GM23338 (cell line): ENCODE measurements at regions not wholly inside any gene's neighbourhood (a gene's known extent, or its start where the extent isn't known, plus 50 kb on each side); places are given as distances from the start of the nearest gene placed in this dataset.
A peak's percentile ranks its signal among the peaks of the same experiment; 100 is the strongest.

Experiments used
- CREB1 ChIP-seq: fragments of 250-450 bp; sonication (Bioruptor Pico); IDR thresholded peaks from 2 replicates; pipeline ENCODE4 v1.5.0; 2020; ENCODE audit warnings: low read depth, mild to moderate bottlenecking, moderate library complexity
- CTCF ChIP-seq, 2 experiments: fragments of 200-600 bp in 1 of 2; sonication (generic) in 1 of 2; conservative IDR thresholded peaks; 2 replicates each; pipeline versions ENCODE4 v1.5.1 to v1.6.1; 2016 to 2017; ENCODE audit warnings: antibody characterized with exemption in 2 of 2, low read depth in 2 of 2, mild to moderate bottlenecking in 2 of 2, moderate library complexity in 1 of 2
- ETS1 ChIP-seq: IDR thresholded peaks from 2 replicates; pipeline ENCODE4 v1.6.1; 2016; ENCODE audit warnings: antibody characterized with exemption
- EZH2 ChIP-seq: fragments of 200-600 bp; sonication (generic); IDR thresholded peaks from one replicate; pipeline ENCODE4 v1.8.0; 2017; ENCODE audit warnings: antibody characterized with exemption, mild to moderate bottlenecking, low read depth; ENCODE audit not compliant: unreplicated experiment
- EZH2phosphoT487 ChIP-seq: fragments of 200-600 bp; sonication (generic); IDR thresholded peaks from one replicate; pipeline ENCODE4 v1.8.1; 2018; ENCODE audit warnings: antibody characterized with exemption; ENCODE audit not compliant: unreplicated experiment
- JUNB ChIP-seq: IDR thresholded peaks from one replicate; pipeline ENCODE4 v1.6.1; 2016; ENCODE audit warnings: antibody characterized with exemption; ENCODE audit not compliant: unreplicated experiment
- POLR2AphosphoS5 ChIP-seq: IDR thresholded peaks from 2 replicates; pipeline ENCODE4 v1.6.1; 2016; ENCODE audit warnings: antibody characterized with exemption, low read depth
- REST ChIP-seq: IDR thresholded peaks from one replicate; pipeline ENCODE4 v1.6.1; 2018; ENCODE audit warnings: antibody characterized with exemption; ENCODE audit not compliant: unreplicated experiment
- STAT1 ChIP-seq: IDR thresholded peaks from one replicate; pipeline ENCODE4 v1.6.1; 2016; ENCODE audit warnings: antibody characterized with exemption; ENCODE audit not compliant: unreplicated experiment
- ZNF114 ChIP-seq: fragments of 250-450 bp; sonication (Bioruptor Pico); IDR thresholded peaks from 2 replicates; pipeline ENCODE4 v1.5.0; 2020; ENCODE audit warnings: mild to moderate bottlenecking, moderate library complexity
- ZNF462 ChIP-seq: fragments of 250-450 bp; sonication (Bioruptor Pico); IDR thresholded peaks from 2 replicates; pipeline ENCODE4 v1.5.0; 2020; ENCODE audit warnings: mild to moderate bottlenecking, moderate library complexity

GRCh38 chr2:57701391-57701791, 345.2 kb upstream of the VRK2 start:
- TF ChIP-seq EZH2: no peak
- peak in 1 of 2 experiments; percentile 54; a peak in 2 of 4 replicates for TF ChIP-seq CTCF (conservative IDR thresholded peaks at IDR 0.05; ENCODE audit: low read depth in 2 of 2)
- no peak for TF ChIP-seq ZNF114
- TF ChIP-seq EZH2phosphoT487: no peak
- no peak for TF ChIP-seq POLR2AphosphoS5
- no peak for TF ChIP-seq ETS1
- no peak for TF ChIP-seq JUNB
- TF ChIP-seq CREB1: no peak
- no peak for TF ChIP-seq REST
- no peak for TF ChIP-seq STAT1
- TF ChIP-seq ZNF462 (CRISPR knock-in tag): peak; percentile 47; the same call in 1 of the 2 replicates
